Chondrocyte (in vitro differentiated cells): ENCODE measurements at regions not wholly inside any gene's neighbourhood (a gene's known extent, or its start where the extent isn't known, plus 50 kb on each side); places are given as distances from the start of the nearest gene placed in this dataset.

Source experiments
- DNase-seq: peaks from one replicate; pipeline ENCODE4 v3.0.0; 2021; ENCODE audit warnings: mixed read lengths, low spot score
- H3K27ac Mint-ChIP-seq: one replicate; pipeline ENCODE4 v1.8.0; 2021; ENCODE audit warnings: mild to moderate bottlenecking, moderate library complexity, mixed read lengths; ENCODE audit not compliant: unreplicated experiment
- H3K27me3 Mint-ChIP-seq: 2 replicates; pipeline ENCODE4 v1.8.0; 2021; ENCODE audit warnings: low read depth, mixed read lengths
- H3K36me3 Mint-ChIP-seq: 2 replicates; pipeline ENCODE4 v1.8.0; 2021; ENCODE audit warnings: low read depth, mixed read lengths
- H3K4me1 Mint-ChIP-seq: 2 replicates; pipeline ENCODE4 v1.8.0; 2021; ENCODE audit warnings: low read depth, mild to moderate bottlenecking, mixed read lengths
- H3K4me3 Mint-ChIP-seq: one replicate; pipeline ENCODE4 v1.8.0; 2021; ENCODE audit warnings: mild to moderate bottlenecking, moderate library complexity, mixed read lengths; ENCODE audit not compliant: unreplicated experiment
- H3K9me3 Mint-ChIP-seq: 2 replicates; pipeline ENCODE4 v1.8.0; 2021; ENCODE audit warnings: low read depth, mixed read lengths
- CTCF ChIP-seq: fragments of 200-600 bp; sonication (generic); IDR thresholded peaks from 2 replicates; pipeline ENCODE4 v1.5.0; 2021; ENCODE audit warnings: antibody characterized with exemption, mild to moderate bottlenecking, moderate library complexity

DNA sequence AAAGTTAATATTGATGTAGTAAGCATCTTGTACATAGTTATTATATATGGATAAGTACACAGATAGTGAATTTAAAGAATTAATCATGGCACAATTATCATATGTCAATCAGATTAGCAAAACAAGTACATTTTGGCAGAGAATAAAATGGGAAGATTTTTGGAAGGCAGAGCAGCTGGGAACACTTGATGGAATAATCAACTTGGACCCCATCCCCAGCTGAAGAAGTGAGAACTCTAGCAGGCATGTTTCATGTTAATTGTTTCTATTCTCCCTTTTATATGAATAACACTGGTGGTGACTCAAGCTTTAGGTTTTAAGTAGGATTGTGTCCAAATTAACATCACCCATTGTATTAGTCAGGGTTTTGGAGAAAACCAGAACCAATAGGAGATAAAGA is 198.7 kb downstream of the KCNJ2 start:
- Mint-ChIP-seq H3K27me3 (no peaks in the 10 kb centered on the region), H3K9me3 (no peaks in the 10 kb centered on the region), H3K4me3 (no peak overlapping the region), H3K27ac (no peak overlapping the region), H3K36me3 (no peaks in the 10 kb centered on the region), H3K4me1 (peaks cover 7% of the 10 kb centered on the region)
- no peak for TF ChIP-seq CTCF
- no peak for DNase-seq

DNA sequence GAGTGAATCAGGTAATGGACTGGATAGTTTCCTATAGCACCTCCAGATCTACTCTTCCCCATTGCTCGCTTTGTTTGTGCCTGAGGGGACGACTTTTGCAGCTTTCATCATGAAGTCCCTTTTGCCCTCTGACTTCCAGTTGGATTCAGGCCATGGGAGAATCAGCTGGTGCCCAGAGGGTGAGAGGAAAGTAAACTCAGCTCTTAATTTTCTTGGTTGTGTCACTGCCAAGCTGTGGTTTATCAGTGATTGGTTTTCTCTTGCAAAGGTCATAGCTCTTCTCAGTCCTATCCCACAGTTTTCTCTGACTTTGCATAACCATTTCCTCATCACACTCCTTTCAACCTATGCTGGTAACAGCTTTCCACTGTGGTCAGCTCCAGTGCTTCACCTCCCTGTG is 200.1 kb downstream of the KCNJ2 start:
- H3K4me1 Mint-ChIP-seq: peaks cover 7% of the 10 kb centered on the region
- no peaks in the 10 kb centered on the region for H3K36me3 Mint-ChIP-seq
- H3K9me3 Mint-ChIP-seq: peaks cover 3% of the 10 kb centered on the region
- TF ChIP-seq CTCF: no peak
- H3K27me3 Mint-ChIP-seq: no peaks in the 10 kb centered on the region
- H3K4me3 Mint-ChIP-seq: no peak overlapping the region
- H3K27ac Mint-ChIP-seq: no peak overlapping the region
- no peak for DNase-seq

DNA sequence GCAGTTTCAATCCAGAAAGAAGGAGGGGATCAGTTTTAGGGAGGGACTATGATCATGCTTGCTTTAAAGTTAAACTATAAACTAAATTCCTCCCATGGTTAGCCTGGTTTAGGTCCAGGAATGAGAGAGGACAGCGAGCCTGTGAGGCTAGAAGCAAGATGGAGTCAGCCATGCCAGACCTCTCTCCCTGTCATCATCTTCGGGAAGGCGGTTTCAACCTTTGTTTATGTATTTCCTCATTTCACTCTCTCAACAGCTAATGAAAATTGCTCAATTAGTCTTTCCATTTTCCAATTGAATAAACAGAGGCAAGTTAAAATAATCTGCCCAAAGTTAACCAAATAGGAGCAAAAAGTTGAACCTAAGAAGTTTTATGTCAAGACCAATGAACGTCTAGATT is 201.5 kb downstream of the KCNJ2 start:
- Mint-ChIP-seq H3K27ac (no peak overlapping the region), H3K4me3 (no peak overlapping the region), H3K9me3 (peaks cover 3% of the 10 kb centered on the region), H3K4me1 (no peaks in the 10 kb centered on the region), H3K36me3 (no peaks in the 10 kb centered on the region), H3K27me3 (peaks cover 4% of the 10 kb centered on the region)
- TF ChIP-seq CTCF: no peak
- no peak for DNase-seq

GRCh38 chr17:70373369-70373768 is 204.0 kb downstream of the KCNJ2 start:
- no peaks in the 10 kb centered on the region for H3K4me1 Mint-ChIP-seq
- peaks cover 3% of the 10 kb centered on the region for H3K9me3 Mint-ChIP-seq
- H3K27ac Mint-ChIP-seq: no peak overlapping the region
- TF ChIP-seq CTCF: no peak
- no peaks in the 10 kb centered on the region for H3K36me3 Mint-ChIP-seq
- no peak for DNase-seq
- H3K27me3 Mint-ChIP-seq: peaks cover 7% of the 10 kb centered on the region
- H3K4me3 Mint-ChIP-seq: no peak overlapping the region

DNA sequence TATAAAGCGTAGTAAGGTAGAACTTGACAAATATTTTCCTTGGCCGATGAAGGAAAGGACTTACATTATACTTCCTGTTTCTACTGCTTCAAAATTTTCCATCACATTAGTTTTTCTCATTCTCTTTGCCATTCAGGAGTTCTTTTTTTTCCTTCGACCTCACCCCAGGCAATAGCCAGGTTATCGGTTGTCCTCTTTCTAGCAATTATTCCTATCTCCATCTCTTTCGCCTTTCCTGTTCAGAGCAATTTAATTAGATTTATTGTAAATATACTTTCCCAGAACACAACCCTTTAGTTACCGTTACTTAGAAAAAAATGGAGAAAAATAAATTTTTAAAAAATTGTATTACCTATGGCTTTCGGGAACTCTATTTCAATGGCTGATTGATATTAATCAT is 205.2 kb downstream of the KCNJ2 start:
- no peaks in the 10 kb centered on the region for H3K36me3 Mint-ChIP-seq
- no peak overlapping the region for H3K4me3 Mint-ChIP-seq
- peaks cover 7% of the 10 kb centered on the region for H3K27me3 Mint-ChIP-seq
- TF ChIP-seq CTCF: no peak
- no peak overlapping the region for H3K27ac Mint-ChIP-seq
- no peak for DNase-seq
- no peaks in the 10 kb centered on the region for H3K4me1 Mint-ChIP-seq
- peaks cover 3% of the 10 kb centered on the region for H3K9me3 Mint-ChIP-seq
